ENCODE measurements at regions not wholly inside any gene's neighbourhood (a gene's known extent, or its start where the extent isn't known, plus 50 kb on each side); places are given as distances from the start of the nearest gene placed in this dataset.

GRCh38 chr5:8954801-8955200, 591.1 kb downstream of the SEMA5A start:
- Histone ChIP-seq H3K27ac (ENCODE audit: low read depth in 1 of 2, low read length in 2 of 2) (no peak overlapping the region), H3K9me3 (ENCODE audit: control insufficient read depth in 1 of 2, insufficient read depth in 1 of 2, low read length in 2 of 2) (peaks cover 0 to 6% of the 10 kb centered on the region in 2 experiments), H3K36me3 (ENCODE audit: insufficient read depth, low read length) (no peaks in the 10 kb centered on the region), H3K27me3 (ENCODE audit: control insufficient read depth in 1 of 2, insufficient read depth in 2 of 2, low read length in 2 of 2) (no peaks in the 10 kb centered on the region), H3K4me3 (ENCODE audit: low read length) (no peak overlapping the region), H3K4me1 (ENCODE audit: insufficient read depth, low read length) (no peaks in the 10 kb centered on the region)
- H3K4me1 Mint-ChIP-seq (ENCODE audit: low read depth), result no peaks in the 10 kb centered on the region
- no peak overlapping the region for H3K4me3 Mint-ChIP-seq
- H3K9me3 Mint-ChIP-seq, result peaks cover 5% of the 10 kb centered on the region
- ChIA-PET CTCF (no interaction called here), POLR2A (no interaction called here)
- intact Hi-C loops (cut with DNase I, micrococcal nuclease), result no loop called here
- no peaks in the 10 kb centered on the region for H3K27me3 Mint-ChIP-seq
- DNase-seq, result no peak
- H3K27ac Mint-ChIP-seq, result no peak overlapping the region
- H3K36me3 Mint-ChIP-seq (ENCODE audit: low read depth), result no peaks in the 10 kb centered on the region
- ATAC-seq (ENCODE audit: poor library complexity), result no peak
- no peak for TF ChIP-seq CTCF (IDR thresholded peaks at IDR 0.05)

- ChIA-PET POLR2A (no interaction called here), CTCF (no interaction called here)
- Mint-ChIP-seq H3K9me3 (peaks cover 6% of the 10 kb centered on the region), H3K27ac (no peak overlapping the region), H3K4me3 (no peak overlapping the region), H3K4me1 (ENCODE audit: low read depth) (no peaks in the 10 kb centered on the region), H3K27me3 (no peaks in the 10 kb centered on the region), H3K36me3 (ENCODE audit: low read depth) (no peaks in the 10 kb centered on the region)
- Histone ChIP-seq H3K4me1 (ENCODE audit: insufficient read depth, low read length) (no peaks in the 10 kb centered on the region), H3K9me3 (ENCODE audit: control insufficient read depth in 1 of 2, insufficient read depth in 1 of 2, low read length in 2 of 2) (peaks cover 0 to 6% of the 10 kb centered on the region in 2 experiments), H3K4me3 (ENCODE audit: low read length) (no peak overlapping the region), H3K36me3 (ENCODE audit: insufficient read depth, low read length) (no peaks in the 10 kb centered on the region), H3K27ac (ENCODE audit: low read depth in 1 of 2, low read length in 2 of 2) (no peak overlapping the region), H3K27me3 (ENCODE audit: control insufficient read depth in 1 of 2, insufficient read depth in 2 of 2, low read length in 2 of 2) (no peaks in the 10 kb centered on the region)
- no peak for ATAC-seq (ENCODE audit: poor library complexity)
- TF ChIP-seq CTCF (IDR thresholded peaks at IDR 0.05), result no peak
- DNase-seq, result no peak
- intact Hi-C loops (cut with DNase I, micrococcal nuclease), result no loop called here
Observed at GRCh38 chr5:8956659-8957058, 589.2 kb downstream of the SEMA5A start.

GRCh38 chr5:8958602-8959001, 587.3 kb downstream of the SEMA5A start:
- ATAC-seq (ENCODE audit: poor library complexity) (no peak), DNase-seq (no peak)
- POLR2A ChIA-PET, result no interaction called here
- TF ChIP-seq CTCF (IDR thresholded peaks at IDR 0.05), result no peak
- Histone ChIP-seq H3K36me3 (ENCODE audit: insufficient read depth, low read length) (no peaks in the 10 kb centered on the region), H3K4me3 (ENCODE audit: low read length) (no peak overlapping the region), H3K4me1 (ENCODE audit: insufficient read depth, low read length) (no peaks in the 10 kb centered on the region), H3K9me3 (ENCODE audit: control insufficient read depth in 1 of 2, insufficient read depth in 1 of 2, low read length in 2 of 2) (peaks cover 0 to under 1% of the 10 kb centered on the region in 2 experiments), H3K27ac (ENCODE audit: low read depth in 1 of 2, low read length in 2 of 2) (no peak overlapping the region), H3K27me3 (ENCODE audit: control insufficient read depth in 1 of 2, insufficient read depth in 2 of 2, low read length in 2 of 2) (no peaks in the 10 kb centered on the region)
- Mint-ChIP-seq H3K4me1 (ENCODE audit: low read depth) (no peaks in the 10 kb centered on the region), H3K36me3 (ENCODE audit: low read depth) (no peaks in the 10 kb centered on the region), H3K27ac (no peak overlapping the region), H3K27me3 (no peaks in the 10 kb centered on the region), H3K9me3 (peaks cover 6% of the 10 kb centered on the region), H3K4me3 (no peak overlapping the region)
- intact Hi-C loops (cut with DNase I, micrococcal nuclease), result no loop called here
- CTCF ChIA-PET, result no interaction called here
